ENCODE measurements at regions not wholly inside any gene's neighbourhood (a gene's known extent, or its start where the extent isn't known, plus 50 kb on each side); places are given as distances from the start of the nearest gene placed in this dataset.

- no peak for DNase-seq (ENCODE audit: low read depth in 2 of 2)
These were observed 333.8 kb upstream of the AKR1E2 start for GRCh38 chr10:4492202-4492601.

DNA sequence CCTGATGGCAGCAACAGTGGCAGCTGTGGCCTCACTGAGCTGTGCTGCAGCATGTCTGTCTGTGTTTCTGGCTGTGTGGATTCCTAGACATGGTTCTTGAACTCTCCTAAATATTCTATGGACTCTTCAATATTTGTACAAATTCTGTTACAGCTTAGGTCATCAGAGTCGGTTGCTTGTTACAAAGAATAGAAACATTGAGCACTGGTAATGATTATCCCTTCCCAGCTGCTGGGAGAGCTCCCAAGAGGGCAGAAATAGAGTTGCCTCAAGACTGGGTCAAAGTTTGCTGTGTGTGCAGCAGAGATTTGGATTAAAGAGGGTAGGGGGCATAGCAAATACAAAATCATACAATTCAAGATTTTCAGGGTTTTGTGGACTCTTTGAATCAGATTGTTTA, 337.1 kb upstream of the AKR1E2 start:
- DNase-seq (ENCODE audit: low read depth in 2 of 2): no peak

DNA sequence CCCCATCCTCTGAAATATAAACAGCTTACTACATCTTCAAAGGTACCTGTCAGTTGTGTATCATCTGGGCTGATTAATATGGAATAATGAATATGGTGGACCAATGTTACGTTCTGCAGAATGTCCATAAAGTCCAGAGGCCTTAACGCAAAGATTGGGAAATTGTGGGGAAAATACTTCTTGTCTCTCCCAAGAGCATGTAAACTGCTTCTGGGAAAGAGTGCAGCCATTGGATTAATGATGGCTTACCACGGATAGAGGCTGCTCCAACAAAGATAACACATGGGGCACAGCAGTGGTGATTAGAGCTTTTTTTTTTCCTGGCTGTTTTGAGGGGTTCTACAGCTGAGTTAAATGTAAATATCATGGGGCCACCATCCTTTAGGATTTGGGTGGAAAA, 340.4 kb upstream of the AKR1E2 start:
- DNase-seq (ENCODE audit: low read depth in 2 of 2): no peak

DNA sequence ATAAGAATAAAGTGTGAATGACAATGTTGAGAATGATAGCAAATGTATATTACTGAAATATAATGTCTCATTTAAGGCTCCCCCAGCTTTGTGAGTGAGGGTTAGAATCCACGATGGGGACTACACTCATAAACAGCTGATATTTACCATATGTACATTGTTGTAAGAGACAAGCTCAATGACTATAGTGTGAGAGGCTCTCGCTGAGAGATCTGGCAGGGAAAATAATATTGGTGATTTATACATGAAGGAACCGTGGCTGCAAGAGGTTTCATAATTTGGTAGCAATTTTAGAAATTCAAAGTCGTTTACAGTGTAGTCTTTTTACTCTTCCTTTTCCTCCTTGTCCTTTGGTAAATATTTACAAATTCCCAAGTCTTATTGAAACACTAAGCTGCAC, 342.2 kb upstream of the AKR1E2 start:
- DNase-seq (ENCODE audit: low read depth in 2 of 2): no peak

- DNase-seq (ENCODE audit: low read depth in 2 of 2): no peak
These were observed 343.3 kb upstream of the AKR1E2 start for GRCh38 chr10:4482659-4483058.

- no peak for DNase-seq (ENCODE audit: low read depth in 2 of 2)
These were observed 344.8 kb upstream of the AKR1E2 start for GRCh38 chr10:4481192-4481591.

GRCh38 chr10:4479342-4479741, 346.7 kb upstream of the AKR1E2 start:
- no peak for DNase-seq (ENCODE audit: low read depth in 2 of 2)

GRCh38 chr10:4477664-4478063, 348.3 kb upstream of the AKR1E2 start:
- no peak for DNase-seq (ENCODE audit: low read depth in 2 of 2)

DNA sequence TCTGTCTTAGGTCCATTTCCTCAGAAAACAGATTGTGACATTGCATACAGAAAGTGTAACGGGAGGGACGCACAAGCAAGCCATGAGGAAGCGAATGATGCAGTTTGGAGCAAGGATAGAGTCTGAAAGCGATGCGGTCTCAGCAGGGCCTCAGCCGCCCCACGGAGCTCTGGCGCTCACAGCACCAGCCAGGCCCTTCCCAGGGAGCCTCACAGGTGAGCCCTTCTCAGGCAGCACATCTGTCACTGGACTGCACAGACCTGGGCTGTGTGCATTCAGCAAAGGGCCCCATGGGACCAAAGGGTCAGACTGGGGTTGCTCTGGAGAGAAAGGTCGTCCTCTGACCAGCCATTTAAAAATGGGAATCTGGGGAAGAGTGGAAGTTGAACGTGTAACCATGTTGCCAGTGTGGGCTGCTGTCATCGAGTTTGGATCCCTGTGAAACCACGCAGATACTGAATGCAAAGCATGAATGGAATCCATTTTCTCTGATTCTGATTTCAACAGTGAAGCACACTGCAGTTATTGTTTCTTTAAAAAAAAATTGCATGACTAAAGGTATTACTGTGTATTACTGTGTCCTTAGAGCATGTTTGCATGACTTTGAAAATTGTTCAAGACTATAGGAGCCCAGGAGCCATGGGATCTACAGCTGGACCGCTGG, 350.0 kb upstream of the AKR1E2 start:
- no peak for DNase-seq (ENCODE audit: low read depth in 2 of 2)

GRCh38 chr10:4474829-4475228, 351.2 kb upstream of the AKR1E2 start:
- DNase-seq (ENCODE audit: low read depth in 2 of 2): no peak

GRCh38 chr10:4473977-4474376, 352.0 kb upstream of the AKR1E2 start:
- no peak for DNase-seq (ENCODE audit: low read depth in 2 of 2)

DNA sequence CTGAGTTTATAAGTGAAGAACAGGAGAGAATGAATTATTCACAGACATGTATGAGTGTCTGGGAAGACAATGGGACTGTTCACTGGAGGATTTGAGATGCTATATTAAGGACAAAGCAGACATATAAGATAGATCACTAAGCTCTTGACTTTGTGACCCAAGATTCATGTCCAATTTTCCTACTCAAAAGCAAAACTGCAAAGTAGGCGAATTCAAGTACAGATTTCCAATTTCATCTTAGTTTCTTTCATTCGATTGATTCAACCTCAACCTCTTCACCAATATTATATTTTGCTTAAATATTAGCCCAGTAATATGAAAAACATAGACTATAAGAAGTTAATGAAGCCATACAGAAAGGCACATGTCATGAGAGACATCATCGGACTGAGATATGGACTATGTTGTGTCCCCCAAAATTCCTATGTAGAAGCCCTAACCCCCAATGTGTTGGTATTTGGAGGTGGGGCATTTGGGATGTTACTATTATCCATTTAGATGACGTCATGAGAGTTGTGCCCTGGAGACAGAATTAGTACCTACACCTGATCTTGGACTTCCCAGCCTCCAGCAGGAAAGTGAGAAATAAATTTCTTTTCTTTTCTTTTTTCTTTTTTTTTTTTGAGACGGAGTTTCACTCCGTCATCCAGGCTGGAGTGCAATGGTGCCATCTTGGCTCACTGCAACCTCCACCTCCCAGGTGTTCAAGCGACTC, 353.7 kb upstream of the AKR1E2 start:
- DNase-seq (ENCODE audit: low read depth in 2 of 2): no peak

DNA sequence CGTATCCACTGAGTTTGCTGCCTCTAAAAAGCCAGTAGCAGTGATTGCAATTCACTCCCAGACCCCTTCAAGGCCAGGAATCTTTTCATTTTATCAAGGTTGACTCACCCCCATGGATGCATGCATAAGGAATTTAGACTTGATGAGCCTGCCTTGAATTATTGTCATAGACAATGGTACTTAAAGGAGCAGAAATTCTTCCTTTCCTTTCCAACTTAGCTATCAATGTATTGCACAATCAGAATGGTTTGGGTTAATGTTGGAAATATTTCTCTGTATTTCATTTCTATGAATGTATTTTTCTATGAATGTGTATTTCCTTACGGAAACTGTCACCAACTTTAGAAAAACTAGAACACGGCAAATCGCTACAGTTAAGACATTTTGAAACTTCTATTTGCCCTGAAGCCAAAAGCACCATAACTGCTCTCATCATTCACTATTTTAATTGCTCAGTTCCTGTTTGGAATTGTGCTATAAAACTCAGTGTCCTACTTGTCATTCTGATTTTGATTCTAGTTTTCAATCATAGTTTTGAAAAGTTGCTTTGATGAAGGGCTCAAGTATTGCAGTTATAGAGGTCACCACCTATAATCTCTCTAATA, 355.7 kb upstream of the AKR1E2 start:
- DNase-seq (ENCODE audit: low read depth in 2 of 2): no peak

GRCh38 chr10:4467481-4467880, 358.5 kb upstream of the AKR1E2 start:
- no peak for DNase-seq (ENCODE audit: low read depth in 2 of 2)

DNA sequence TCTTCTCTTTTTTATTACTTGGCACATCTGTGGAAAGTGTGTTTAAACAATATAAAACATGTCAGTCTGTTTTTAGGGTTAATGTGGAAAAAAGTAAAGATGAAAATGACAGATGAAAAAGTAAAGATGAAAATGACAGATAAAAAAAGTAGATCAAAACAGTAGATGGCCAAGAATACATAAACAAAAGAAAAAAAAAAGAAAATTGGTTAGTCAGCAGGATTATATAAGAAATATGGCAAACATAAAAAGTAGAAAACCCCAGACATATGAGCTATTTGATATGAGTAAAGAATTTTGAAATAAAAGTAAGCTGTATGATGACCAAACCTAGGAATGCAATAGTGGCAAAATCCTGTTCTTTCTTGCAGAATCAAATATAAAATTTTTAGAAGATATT, 365.7 kb upstream of the AKR1E2 start:
- DNase-seq (ENCODE audit: low read depth in 2 of 2): no peak

DNA sequence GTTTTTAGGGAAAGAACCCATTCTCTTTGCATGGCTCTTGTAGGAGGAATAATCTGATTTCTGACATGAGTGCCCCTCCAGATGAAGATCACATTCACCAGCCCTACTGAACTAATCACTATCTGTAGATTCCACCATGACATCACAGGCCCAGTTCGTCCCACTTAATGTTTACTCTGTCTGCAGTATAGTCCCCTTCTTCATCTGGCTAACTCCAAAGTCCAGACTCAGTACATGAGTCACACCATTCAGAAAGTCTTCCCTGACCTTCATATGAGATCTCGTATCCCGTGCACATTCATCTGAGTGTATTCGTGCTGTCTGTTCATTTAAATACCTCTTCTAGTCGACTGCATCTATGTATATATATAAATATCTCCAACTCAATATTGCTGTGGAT, 366.5 kb upstream of the AKR1E2 start:
- no peak for DNase-seq (ENCODE audit: low read depth in 2 of 2)

GRCh38 chr10:4457597-4457996, 368.4 kb upstream of the AKR1E2 start:
- no peak for DNase-seq (ENCODE audit: low read depth in 2 of 2)

- no peak for DNase-seq (ENCODE audit: low read depth in 2 of 2)
These were observed 369.2 kb upstream of the AKR1E2 start for GRCh38 chr10:4456776-4457175.

GRCh38 chr10:4456279-4456678, 369.7 kb upstream of the AKR1E2 start:
- DNase-seq (ENCODE audit: low read depth in 2 of 2): no peak

GRCh38 chr10:4453950-4454349, 372.1 kb upstream of the AKR1E2 start:
- no peak for DNase-seq (ENCODE audit: low read depth in 2 of 2)

GRCh38 chr10:4453276-4453675, 372.7 kb upstream of the AKR1E2 start:
- DNase-seq (ENCODE audit: low read depth in 2 of 2): no peak

- DNase-seq (ENCODE audit: low read depth in 2 of 2): no peak
These were observed 374.8 kb upstream of the AKR1E2 start for GRCh38 chr10:4450981-4451908.
